ENCODE measurements at regions not wholly inside any gene's neighbourhood (a gene's known extent, or its start where the extent isn't known, plus 50 kb on each side); places are given as distances from the start of the nearest gene placed in this dataset.

GRCh38 chr3:159200176-159200575 is 398.3 kb downstream of the MFSD1 start (continued):
- TF ChIP-seq USF1 (IDR thresholded peaks at IDR 0.05; ENCODE audit: borderline replicate concordance, low read depth) (no peak), EZH2phosphoT487 (IDR thresholded peaks at IDR 0.05; ENCODE audit: borderline replicate concordance, low read depth) (no peak), FOSL2 (IDR thresholded peaks at IDR 0.05; ENCODE audit: borderline replicate concordance, low read depth) (peak; percentile 34; the same call in 1 of the 2 replicates), TAF1 (IDR thresholded peaks at IDR 0.05; ENCODE audit: borderline replicate concordance, low read depth, low read length) (no peak), RXRA (IDR thresholded peaks at IDR 0.05; ENCODE audit: borderline replicate concordance, low read depth) (peak; percentile 39; the same call in 1 of the 2 replicates), SMC3 (IDR thresholded peaks at IDR 0.05; ENCODE audit: low read depth, low read length) (no peak), ELF1 (IDR thresholded peaks at IDR 0.05) (peak; percentile 41; the same call in 1 of the 2 replicates), TEAD4 (IDR thresholded peaks at IDR 0.05; ENCODE audit: borderline replicate concordance, insufficient read depth) (peak; percentile 83), POLR2AphosphoS5 (IDR thresholded peaks at IDR 0.05; ENCODE audit: low read depth, low read length) (peak; percentile 69; the same call in 1 of the 2 replicates), FOXM1 (IDR thresholded peaks at IDR 0.05; ENCODE audit: low read depth) (peak; percentile 63; the same call in 1 of the 2 replicates)
- TF ChIP-seq, protein P1, sequence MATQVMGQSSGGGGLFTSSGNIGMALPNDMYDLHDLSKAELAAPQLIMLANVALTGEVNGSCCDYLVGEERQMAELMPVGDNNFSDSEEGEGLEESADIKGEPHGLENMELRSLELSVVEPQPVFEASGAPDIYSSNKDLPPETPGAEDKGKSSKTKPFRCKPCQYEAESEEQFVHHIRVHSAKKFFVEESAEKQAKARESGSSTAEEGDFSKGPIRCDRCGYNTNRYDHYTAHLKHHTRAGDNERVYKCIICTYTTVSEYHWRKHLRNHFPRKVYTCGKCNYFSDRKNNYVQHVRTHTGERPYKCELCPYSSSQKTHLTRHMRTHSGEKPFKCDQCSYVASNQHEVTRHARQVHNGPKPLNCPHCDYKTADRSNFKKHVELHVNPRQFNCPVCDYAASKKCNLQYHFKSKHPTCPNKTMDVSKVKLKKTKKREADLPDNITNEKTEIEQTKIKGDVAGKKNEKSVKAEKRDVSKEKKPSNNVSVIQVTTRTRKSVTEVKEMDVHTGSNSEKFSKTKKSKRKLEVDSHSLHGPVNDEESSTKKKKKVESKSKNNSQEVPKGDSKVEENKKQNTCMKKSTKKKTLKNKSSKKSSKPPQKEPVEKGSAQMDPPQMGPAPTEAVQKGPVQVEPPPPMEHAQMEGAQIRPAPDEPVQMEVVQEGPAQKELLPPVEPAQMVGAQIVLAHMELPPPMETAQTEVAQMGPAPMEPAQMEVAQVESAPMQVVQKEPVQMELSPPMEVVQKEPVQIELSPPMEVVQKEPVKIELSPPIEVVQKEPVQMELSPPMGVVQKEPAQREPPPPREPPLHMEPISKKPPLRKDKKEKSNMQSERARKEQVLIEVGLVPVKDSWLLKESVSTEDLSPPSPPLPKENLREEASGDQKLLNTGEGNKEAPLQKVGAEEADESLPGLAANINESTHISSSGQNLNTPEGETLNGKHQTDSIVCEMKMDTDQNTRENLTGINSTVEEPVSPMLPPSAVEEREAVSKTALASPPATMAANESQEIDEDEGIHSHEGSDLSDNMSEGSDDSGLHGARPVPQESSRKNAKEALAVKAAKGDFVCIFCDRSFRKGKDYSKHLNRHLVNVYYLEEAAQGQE (IDR thresholded peaks at IDR 0.05; ENCODE audit: low read depth, low read length) = peak; percentile 52; the same call in 1 of the 2 replicates
- TF ChIP-seq, protein P2, sequence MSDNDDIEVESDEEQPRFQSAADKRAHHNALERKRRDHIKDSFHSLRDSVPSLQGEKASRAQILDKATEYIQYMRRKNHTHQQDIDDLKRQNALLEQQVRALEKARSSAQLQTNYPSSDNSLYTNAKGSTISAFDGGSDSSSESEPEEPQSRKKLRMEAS (IDR thresholded peaks at IDR 0.05; ENCODE audit: low read depth) = no peak
- TF ChIP-seq, protein P3, sequence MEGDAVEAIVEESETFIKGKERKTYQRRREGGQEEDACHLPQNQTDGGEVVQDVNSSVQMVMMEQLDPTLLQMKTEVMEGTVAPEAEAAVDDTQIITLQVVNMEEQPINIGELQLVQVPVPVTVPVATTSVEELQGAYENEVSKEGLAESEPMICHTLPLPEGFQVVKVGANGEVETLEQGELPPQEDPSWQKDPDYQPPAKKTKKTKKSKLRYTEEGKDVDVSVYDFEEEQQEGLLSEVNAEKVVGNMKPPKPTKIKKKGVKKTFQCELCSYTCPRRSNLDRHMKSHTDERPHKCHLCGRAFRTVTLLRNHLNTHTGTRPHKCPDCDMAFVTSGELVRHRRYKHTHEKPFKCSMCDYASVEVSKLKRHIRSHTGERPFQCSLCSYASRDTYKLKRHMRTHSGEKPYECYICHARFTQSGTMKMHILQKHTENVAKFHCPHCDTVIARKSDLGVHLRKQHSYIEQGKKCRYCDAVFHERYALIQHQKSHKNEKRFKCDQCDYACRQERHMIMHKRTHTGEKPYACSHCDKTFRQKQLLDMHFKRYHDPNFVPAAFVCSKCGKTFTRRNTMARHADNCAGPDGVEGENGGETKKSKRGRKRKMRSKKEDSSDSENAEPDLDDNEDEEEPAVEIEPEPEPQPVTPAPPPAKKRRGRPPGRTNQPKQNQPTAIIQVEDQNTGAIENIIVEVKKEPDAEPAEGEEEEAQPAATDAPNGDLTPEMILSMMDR (IDR thresholded peaks at IDR 0.05) = no peak

DNA sequence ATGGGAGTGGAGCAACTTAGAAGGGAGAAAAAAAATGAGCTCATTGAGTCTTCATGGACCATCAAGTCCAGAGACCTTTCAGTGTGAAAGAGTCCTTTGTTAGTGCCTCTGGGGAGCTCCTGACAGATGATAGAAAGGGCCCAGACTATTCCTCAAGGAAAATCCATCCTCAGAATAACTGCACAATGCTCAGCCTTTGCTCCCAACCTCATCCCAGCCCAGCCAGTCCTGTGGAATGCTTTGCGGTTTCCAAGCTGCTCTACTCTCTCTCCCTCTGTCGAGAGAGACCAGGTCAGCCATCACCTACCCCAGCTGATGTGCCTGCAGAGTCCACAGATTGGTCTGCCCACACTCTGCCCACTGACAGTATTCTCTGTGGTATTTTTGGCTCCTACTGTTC is 406.2 kb downstream of the MFSD1 start:
- Histone ChIP-seq H3K27me3 (ENCODE audit: insufficient read depth) (no peaks in the 10 kb centered on the region), H3K9me2 (no peaks in the 10 kb centered on the region), H3F3A (replicated peaks; ENCODE audit: insufficient read depth) (no peaks in the 10 kb centered on the region), H3K36me3 (replicated peaks in 1 of 2; ENCODE audit: control insufficient read depth in 1 of 2, insufficient read depth in 2 of 2, low read length in 1 of 2) (no peaks in the 10 kb centered on the region), H3K27ac (ENCODE audit: low read depth in 2 of 2, low read length in 1 of 2) (no peak overlapping the region), H3K4me1 (ENCODE audit: control insufficient read depth in 1 of 2, insufficient read depth in 2 of 2, low read depth in 1 of 2, low read length in 1 of 2) (no peaks in the 10 kb centered on the region), H3K4me2 (no peak overlapping the region), H3K4me3 (ENCODE audit: low read depth in 2 of 2, low read length in 1 of 2) (no peak overlapping the region), H2AFZ (ENCODE audit: low read depth) (no peak overlapping the region), H3K9ac (no peak overlapping the region), H3K9me3 (no peaks in the 10 kb centered on the region), H3K79me2 (ENCODE audit: insufficient read depth) (no peaks in the 10 kb centered on the region), H4K20me1 (ENCODE audit: insufficient read depth) (no peaks in the 10 kb centered on the region)
- 88% methylated on average over 1 of the region's 2 CpGs for WGBS (ENCODE audit: low lambda C conversion rate)
- ChIA-PET CTCF (interaction anchor here (0.7 to 1.7 kb wide), 3 partner anchors 9 to 290 kb away, joined by 3 to 4 read pairs (median 3); no protein-coding TSS in a partner anchor), POLR2A (no interaction called here)
- DNase-seq = no peak
- TF ChIP-seq CHD2 (IDR thresholded peaks at IDR 0.05; ENCODE audit: low read length, partially characterized antibody) = no peak
- no peak for TF ChIP-seq ZBTB33 (IDR thresholded peaks at IDR 0.05; ENCODE audit: borderline replicate concordance, low read depth)
- TF ChIP-seq, protein P4, sequence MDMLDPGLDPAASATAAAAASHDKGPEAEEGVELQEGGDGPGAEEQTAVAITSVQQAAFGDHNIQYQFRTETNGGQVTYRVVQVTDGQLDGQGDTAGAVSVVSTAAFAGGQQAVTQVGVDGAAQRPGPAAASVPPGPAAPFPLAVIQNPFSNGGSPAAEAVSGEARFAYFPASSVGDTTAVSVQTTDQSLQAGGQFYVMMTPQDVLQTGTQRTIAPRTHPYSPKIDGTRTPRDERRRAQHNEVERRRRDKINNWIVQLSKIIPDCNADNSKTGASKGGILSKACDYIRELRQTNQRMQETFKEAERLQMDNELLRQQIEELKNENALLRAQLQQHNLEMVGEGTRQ (IDR thresholded peaks at IDR 0.05; ENCODE audit: borderline replicate concordance, low read depth, low read length) = no peak
- TF ChIP-seq NFIC (IDR thresholded peaks at IDR 0.05; ENCODE audit: borderline replicate concordance) = no peak
- TF ChIP-seq GABPA (IDR thresholded peaks at IDR 0.05; ENCODE audit: low read depth) = no peak
- TF ChIP-seq GATA2 (CRISPR knock-in tag; IDR thresholded peaks at IDR 0.05) = no peak
- no peak for TF ChIP-seq EP300 (IDR thresholded peaks at IDR 0.05; ENCODE audit: borderline replicate concordance in 1 of 2, low read depth in 1 of 2, low read length in 1 of 2)
- TF ChIP-seq ELF1 (IDR thresholded peaks at IDR 0.05) = no peak
- TF ChIP-seq PBX3 (IDR thresholded peaks at IDR 0.05) = no peak
- TF ChIP-seq TCF12 (IDR thresholded peaks at IDR 0.05) = no peak
